ENCODE measurements at regions not wholly inside any gene's neighbourhood (a gene's known extent, or its start where the extent isn't known, plus 50 kb on each side); places are given as distances from the start of the nearest gene placed in this dataset.
A peak's percentile ranks its signal among the peaks of the same experiment; 100 is the strongest.

DNA sequence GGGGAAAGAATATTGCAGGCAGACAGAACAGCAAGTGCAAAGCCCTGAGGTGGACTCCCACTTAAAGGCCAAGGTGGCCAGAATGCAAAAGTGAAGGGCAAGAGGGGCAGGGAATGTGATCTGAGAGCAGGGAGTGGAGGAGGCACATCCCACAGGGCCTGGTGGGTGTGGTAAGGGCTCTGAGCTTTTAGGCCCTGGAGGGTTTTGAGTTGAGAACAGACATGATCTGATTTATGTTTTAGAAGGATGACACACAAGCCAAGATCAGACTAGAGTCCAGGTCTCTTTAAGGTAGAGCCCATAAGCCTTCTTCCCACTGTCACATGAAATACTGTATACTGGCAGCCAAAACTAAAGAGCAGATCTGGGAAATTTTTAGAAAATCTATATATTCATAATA, 162.5 kb downstream of the SLC38A4 start:
- no peak for DNase-seq (ENCODE audit: low read depth, low spot score)
- TF ChIP-seq, protein P1, sequence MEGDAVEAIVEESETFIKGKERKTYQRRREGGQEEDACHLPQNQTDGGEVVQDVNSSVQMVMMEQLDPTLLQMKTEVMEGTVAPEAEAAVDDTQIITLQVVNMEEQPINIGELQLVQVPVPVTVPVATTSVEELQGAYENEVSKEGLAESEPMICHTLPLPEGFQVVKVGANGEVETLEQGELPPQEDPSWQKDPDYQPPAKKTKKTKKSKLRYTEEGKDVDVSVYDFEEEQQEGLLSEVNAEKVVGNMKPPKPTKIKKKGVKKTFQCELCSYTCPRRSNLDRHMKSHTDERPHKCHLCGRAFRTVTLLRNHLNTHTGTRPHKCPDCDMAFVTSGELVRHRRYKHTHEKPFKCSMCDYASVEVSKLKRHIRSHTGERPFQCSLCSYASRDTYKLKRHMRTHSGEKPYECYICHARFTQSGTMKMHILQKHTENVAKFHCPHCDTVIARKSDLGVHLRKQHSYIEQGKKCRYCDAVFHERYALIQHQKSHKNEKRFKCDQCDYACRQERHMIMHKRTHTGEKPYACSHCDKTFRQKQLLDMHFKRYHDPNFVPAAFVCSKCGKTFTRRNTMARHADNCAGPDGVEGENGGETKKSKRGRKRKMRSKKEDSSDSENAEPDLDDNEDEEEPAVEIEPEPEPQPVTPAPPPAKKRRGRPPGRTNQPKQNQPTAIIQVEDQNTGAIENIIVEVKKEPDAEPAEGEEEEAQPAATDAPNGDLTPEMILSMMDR (IDR thresholded peaks at IDR 0.05; ENCODE audit: low read depth, low read length) = no peak
- no peak overlapping the region for H3K4me3 ChIP-seq (ENCODE audit: low read depth, low read length)
- in situ Hi-C loops (cut with HindIII; ENCODE audit: low sequenced_read_pairs) = no loop called here

DNA sequence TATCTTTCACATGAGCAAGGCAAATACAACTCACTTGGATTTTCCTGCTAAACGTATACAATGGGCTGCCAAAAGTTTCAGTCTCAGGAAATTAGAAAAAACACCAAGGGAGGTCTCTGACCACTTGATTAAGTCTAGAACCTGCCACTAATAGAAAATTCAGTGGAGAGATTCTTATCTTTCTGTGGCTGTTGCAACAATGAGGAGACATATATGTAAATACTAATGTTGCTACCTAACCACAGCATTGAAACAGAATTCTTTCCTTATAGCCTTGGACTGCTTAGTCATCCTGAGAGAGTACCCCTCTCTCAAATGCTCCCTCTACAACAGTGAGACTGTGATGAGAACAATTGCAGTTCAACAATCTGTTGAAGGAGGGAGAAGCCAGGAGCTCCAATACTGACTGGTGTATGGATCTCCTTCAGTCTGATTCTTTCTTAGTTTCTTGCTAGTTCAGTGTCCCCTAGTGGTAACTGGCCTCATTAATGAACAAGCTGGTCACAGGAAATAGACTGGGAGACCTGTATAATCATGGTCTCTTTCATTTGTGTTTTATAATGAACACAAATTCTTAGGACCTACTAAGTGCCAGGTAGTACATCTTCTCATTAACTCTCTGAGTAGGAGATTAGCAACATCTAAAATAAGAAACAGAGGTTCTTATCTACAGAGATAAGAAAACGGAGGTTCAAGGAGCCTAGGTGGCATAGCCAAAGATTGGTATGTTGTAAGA, 164.5 kb downstream of the SLC38A4 start:
- peak; percentile 92 for DNase-seq (ENCODE audit: low read depth, low spot score)
- in situ Hi-C loops (cut with HindIII; ENCODE audit: low sequenced_read_pairs) = no loop called here
- H3K4me3 ChIP-seq (ENCODE audit: low read depth, low read length) = no peak overlapping the region
- TF ChIP-seq, protein P1 (IDR thresholded peaks at IDR 0.05; ENCODE audit: low read depth, low read length) = peak; percentile 82

DNA sequence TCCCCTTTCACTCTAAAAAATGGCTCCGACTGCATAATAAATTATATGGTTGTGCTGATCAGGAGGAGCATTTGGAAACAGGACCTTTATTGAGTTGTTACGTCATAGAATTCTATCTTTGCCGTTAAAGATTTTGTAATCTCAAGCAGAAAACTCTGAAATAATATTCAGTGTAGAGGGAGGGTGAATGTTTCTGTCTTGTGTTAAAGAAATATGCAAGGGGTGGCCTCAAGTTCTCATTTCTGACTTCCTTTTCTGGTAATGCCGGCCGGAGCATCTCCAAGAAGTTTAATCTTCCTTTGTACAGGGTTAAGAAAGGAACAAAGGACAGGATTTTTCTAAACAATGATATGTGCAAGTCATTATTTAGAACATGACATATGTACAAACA, 165.1 kb downstream of the SLC38A4 start:
- no peak overlapping the region for H3K4me3 ChIP-seq (ENCODE audit: low read depth, low read length)
- TF ChIP-seq, protein P1 (IDR thresholded peaks at IDR 0.05; ENCODE audit: low read depth, low read length) = no peak
- peak; percentile 22 for DNase-seq (ENCODE audit: low read depth, low spot score)
- in situ Hi-C loops (cut with HindIII; ENCODE audit: low sequenced_read_pairs) = no loop called here

DNA sequence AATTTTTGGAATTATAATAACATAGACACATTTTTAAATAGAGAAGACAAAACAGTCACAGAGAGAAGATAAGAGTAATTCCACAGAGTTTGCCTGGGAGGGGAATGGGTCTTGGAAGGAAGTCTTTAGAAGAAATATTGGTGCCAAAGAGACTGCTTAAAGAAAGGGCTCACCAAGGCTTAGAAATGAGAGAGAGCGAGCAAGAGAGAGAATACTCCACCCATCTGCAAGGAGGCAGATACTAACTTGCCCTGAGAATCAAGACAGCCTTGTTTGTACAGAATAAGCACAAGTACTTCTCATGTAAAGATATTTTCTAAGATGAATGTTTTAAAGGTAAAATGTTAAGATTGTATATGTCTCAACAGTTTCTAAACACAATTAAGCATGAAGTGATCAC, 165.5 kb downstream of the SLC38A4 start:
- TF ChIP-seq, protein P1 (IDR thresholded peaks at IDR 0.05; ENCODE audit: low read depth, low read length) = no peak
- H3K4me3 ChIP-seq (ENCODE audit: low read depth, low read length) = no peak overlapping the region
- in situ Hi-C loops (cut with HindIII; ENCODE audit: low sequenced_read_pairs) = no loop called here
- DNase-seq (ENCODE audit: low read depth, low spot score) = peak; percentile 30

DNA sequence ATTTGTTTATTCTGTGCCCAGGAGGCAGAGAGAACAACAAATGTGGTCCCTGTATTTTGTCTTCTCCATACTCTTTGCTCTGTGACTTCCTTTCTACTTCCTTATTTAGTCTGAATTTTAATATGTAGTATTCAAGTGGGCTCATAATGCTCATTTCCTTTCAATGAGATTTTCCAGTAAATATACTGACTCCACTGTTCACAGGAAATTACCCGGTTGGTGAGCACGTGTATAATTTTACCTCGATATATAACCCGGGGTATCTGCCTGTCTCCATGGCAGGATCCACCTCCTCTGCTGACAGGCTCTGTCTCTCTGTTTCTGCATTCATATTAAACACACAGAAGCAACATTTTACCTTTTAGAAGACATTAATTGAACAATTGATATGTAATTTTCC, 166.0 kb downstream of the SLC38A4 start:
- no peak for DNase-seq (ENCODE audit: low read depth, low spot score)
- TF ChIP-seq, protein P1 (IDR thresholded peaks at IDR 0.05; ENCODE audit: low read depth, low read length) = no peak
- in situ Hi-C loops (cut with HindIII; ENCODE audit: low sequenced_read_pairs) = no loop called here
- no peak overlapping the region for H3K4me3 ChIP-seq (ENCODE audit: low read depth, low read length)

DNA sequence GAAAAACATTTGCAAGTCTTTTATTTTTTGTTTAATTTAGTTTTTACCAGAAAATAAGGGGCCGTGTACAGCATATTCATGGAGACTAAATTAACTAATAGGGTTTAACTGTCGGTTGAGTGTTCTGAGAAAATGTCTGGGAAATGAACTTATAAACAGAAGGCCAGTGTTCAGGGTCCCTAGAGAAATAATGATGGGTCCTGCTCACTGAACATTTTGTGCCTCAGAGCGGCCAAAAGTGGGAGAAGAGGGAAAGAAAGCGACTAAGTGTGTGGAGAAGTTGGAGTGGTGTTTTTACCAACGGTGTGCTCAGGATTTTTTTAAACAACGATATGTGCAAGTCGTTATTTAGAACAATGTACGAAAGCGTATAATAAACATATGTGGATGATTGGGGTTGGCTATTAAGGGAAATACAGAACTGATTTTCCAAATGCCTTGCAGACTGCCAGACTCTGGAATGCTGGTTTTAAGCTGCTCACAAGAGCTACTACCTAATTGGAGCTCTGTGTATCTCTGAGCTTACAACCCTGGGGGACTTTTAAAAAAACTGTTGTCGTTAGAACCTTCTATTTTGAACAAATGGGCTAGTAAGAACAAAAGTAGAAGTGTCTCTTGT, 166.7 kb downstream of the SLC38A4 start:
- H3K4me3 ChIP-seq (ENCODE audit: low read depth, low read length) = no peak overlapping the region
- TF ChIP-seq, protein P1 (IDR thresholded peaks at IDR 0.05; ENCODE audit: low read depth, low read length) = no peak
- no peak for DNase-seq (ENCODE audit: low read depth, low spot score)
- in situ Hi-C loops (cut with HindIII; ENCODE audit: low sequenced_read_pairs) = no loop called here

All from astrocyte of the spinal cord (primary cell).